ENCODE measurements at regions not wholly inside any gene's neighbourhood (a gene's known extent, or its start where the extent isn't known, plus 50 kb on each side); places are given as distances from the start of the nearest gene placed in this dataset.
A peak's percentile ranks its signal among the peaks of the same experiment; 100 is the strongest.

- no peak for DNase-seq
- no CpG with 5 or more reads among the region's 5 CpGs for WGBS, 2 experiments (ENCODE audit: extremely low coverage in 2 of 2, insufficient read length in 1 of 2)
- H3K4me3 ChIP-seq (ENCODE audit: insufficient read depth, low read depth, low read length) = no peak overlapping the region
- no peaks in the 10 kb centered on the region for H4K20me1 ChIP-seq (ENCODE audit: insufficient read depth, low read length)
- no peak for ATAC-seq (ENCODE audit: low read depth)
- dilution Hi-C loops (cut with HindIII; ENCODE audit: low sequenced_read_pairs, unreplicated experiment) (no loop called here), intact Hi-C loops (cut with micrococcal nuclease) (no loop called here), in situ Hi-C loops (cut with MboI; ENCODE audit: low sequenced_read_pairs) (no loop called here)
- no peak overlapping the region for H3K18ac ChIP-seq (ENCODE audit: low read depth, low read length)
- peaks cover 4% of the 10 kb centered on the region; the same call in 1 of the 2 replicates for H3K4me1 ChIP-seq (ENCODE audit: control insufficient read depth, insufficient read depth, low read length)
- no peak overlapping the region for H3K4ac ChIP-seq (ENCODE audit: low read depth, low read length)
- H2BK15ac ChIP-seq (ENCODE audit: low read depth, low read length) = no peak overlapping the region
- H3K14ac ChIP-seq (replicated peaks; ENCODE audit: low read depth, low read length) = no peak overlapping the region
- H2BK20ac ChIP-seq (ENCODE audit: low read depth, low read length) = no peak overlapping the region
- H2AK9ac ChIP-seq (replicated peaks; ENCODE audit: low read depth, low read length, poor library complexity) = no peak overlapping the region
- H3K9me3 ChIP-seq (ENCODE audit: control insufficient read depth, insufficient read depth, low read length) = no peaks in the 10 kb centered on the region
- no peak overlapping the region for H3K56ac ChIP-seq (ENCODE audit: extremely low read depth, insufficient read depth, low read length)
- ChIA-PET POLR2A (ENCODE audit: unreplicated experiment) (no interaction called here), CTCF (no interaction called here)
- H2BK5ac ChIP-seq (ENCODE audit: low read depth, low read length, poor library complexity, severe bottlenecking) = no peak overlapping the region
- H2BK120ac ChIP-seq (ENCODE audit: low read depth, low read length) = no peak overlapping the region
- H3K36me3 ChIP-seq (ENCODE audit: control insufficient read depth, insufficient read depth, low read length) = no peaks in the 10 kb centered on the region
- TF ChIP-seq CHD1 (IDR thresholded peaks at IDR 0.05; ENCODE audit: low read depth, low read length) (no peak), MAZ (IDR thresholded peaks at IDR 0.05; ENCODE audit: borderline replicate concordance, low read depth, low read length) (no peak), RAD21 (IDR thresholded peaks at IDR 0.05; ENCODE audit: low read length) (no peak), POLR2A (IDR thresholded peaks at IDR 0.05; ENCODE audit: low read depth, low read length) (no peak), SMC3 (IDR thresholded peaks at IDR 0.05; ENCODE audit: low read depth, low read length) (no peak), ELK1 (IDR thresholded peaks at IDR 0.05; ENCODE audit: borderline replicate concordance, low read depth, low read length) (no peak), RCOR1 (IDR thresholded peaks at IDR 0.05; ENCODE audit: insufficient replicate concordance, low read length) (no peak), NFE2L2 (IDR thresholded peaks at IDR 0.05; ENCODE audit: low read depth, low read length) (no peak)
- BruUV-seq (replicated peaks) = no TSS peak
- no peaks in the 10 kb centered on the region for H3K79me1 ChIP-seq (ENCODE audit: low read depth in 1 of 2, low read length in 2 of 2)
- H4K5ac ChIP-seq (ENCODE audit: low read depth, low read length) = no peak overlapping the region
- no peaks in the 10 kb centered on the region for H3K9me1 ChIP-seq (ENCODE audit: insufficient read depth, low read length)
- H2AFZ ChIP-seq (replicated peaks; ENCODE audit: low read length, poor library complexity) = peak overlapping the region; percentile 27
- H3K9ac ChIP-seq (ENCODE audit: low read depth, low read length) = no peak overlapping the region
- H2AK5ac ChIP-seq (ENCODE audit: low read depth, low read length) = no peak overlapping the region
- H3K23ac ChIP-seq (ENCODE audit: low read depth, low read length) = no peak overlapping the region
- H3K27ac ChIP-seq (ENCODE audit: insufficient read depth, low read length) = no peak overlapping the region
- H3K27me3 ChIP-seq (ENCODE audit: control insufficient read depth, insufficient read depth, low read length) = no peaks in the 10 kb centered on the region
- H3K4me2 ChIP-seq (ENCODE audit: low read depth, low read length) = no peak overlapping the region
- H4K91ac ChIP-seq (ENCODE audit: insufficient read depth, low read depth, low read length) = no peak overlapping the region
- no peak overlapping the region for H4K8ac ChIP-seq (ENCODE audit: low read depth in 2 of 2, low read length in 2 of 2)
These were observed 424.8 kb downstream of the QKI start for GRCh38 chr6:163839296-163839695.

Measured in IMR-90 (cell line).